ENCODE measurements at regions not wholly inside any gene's neighbourhood (a gene's known extent, or its start where the extent isn't known, plus 50 kb on each side); places are given as distances from the start of the nearest gene placed in this dataset.

DNA sequence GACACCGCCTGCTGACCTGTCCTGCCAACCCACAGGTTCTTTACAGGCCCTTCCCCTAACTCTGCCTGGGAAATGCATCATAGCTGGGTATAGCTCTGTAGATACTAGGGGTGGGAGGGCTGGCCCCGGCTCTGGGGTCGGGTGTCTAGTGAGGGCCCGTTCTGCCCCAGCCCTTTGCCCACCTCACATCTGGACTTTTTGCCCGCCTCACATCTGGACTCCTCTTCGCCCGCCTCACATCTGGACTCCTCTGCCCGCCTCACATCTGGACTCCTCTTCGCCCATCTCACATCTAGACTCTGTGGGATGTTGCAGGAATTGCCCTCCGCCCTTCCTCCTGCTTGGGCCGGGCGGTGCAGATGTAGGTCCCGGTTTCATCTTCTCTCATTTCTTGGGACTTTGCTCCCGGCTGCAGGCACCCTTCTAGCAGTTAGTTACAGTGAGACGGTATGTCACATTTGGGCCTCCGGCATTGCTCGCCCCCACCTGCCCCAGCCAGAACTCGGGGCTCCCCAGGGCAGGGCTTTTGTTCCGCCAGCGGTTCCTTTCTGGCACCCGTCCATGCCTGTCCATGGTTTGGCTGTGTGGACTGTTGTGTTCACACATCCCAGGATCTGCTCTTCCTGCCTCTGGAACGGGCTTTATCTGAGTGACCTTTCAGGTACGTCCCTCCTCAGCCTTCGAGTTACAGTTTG, 1153.7 kb downstream of the BRD1 start:
- Histone ChIP-seq H3K36me3 (ENCODE audit: insufficient read depth, low read length) (no peaks in the 10 kb centered on the region), H3K27ac (ENCODE audit: low read depth, low read length) (no peak overlapping the region), H3K4me1 (ENCODE audit: insufficient read depth, low read length) (no peaks in the 10 kb centered on the region), H3K9me3 (ENCODE audit: low read length) (no peaks in the 10 kb centered on the region), H3K27me3 (ENCODE audit: control insufficient read depth in 1 of 2, insufficient read depth in 2 of 2, low read length in 2 of 2) (peaks cover 0 to 6% of the 10 kb centered on the region in 2 donors), H3K4me3 (ENCODE audit: low read depth in 1 of 2, low read length in 2 of 2) (no peak overlapping the region), H3K9ac (ENCODE audit: low read length) (no peak overlapping the region)

DNA sequence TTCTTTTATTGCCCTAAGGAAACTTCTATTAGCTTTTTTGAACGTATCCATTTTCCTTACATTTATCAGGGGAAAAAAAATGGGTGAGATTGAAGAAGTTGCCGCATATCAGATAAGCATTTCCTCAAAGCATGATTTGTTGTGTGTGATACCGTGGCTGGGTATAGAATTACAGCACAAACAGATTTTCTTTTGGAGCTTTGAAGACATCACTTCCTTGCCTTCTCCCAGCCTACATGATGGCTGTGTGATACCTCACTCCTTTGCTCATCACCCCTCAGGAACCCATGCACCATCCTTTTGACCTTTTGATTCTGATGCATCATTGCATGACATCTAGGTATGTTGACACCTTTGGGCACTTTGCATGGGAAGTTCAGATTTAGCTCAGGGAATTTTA, 1155.3 kb downstream of the BRD1 start:
- Histone ChIP-seq H3K9me3 (ENCODE audit: low read length) (no peaks in the 10 kb centered on the region), H3K9ac (ENCODE audit: low read length) (no peak overlapping the region), H3K27ac (ENCODE audit: low read depth, low read length) (no peak overlapping the region), H3K36me3 (ENCODE audit: insufficient read depth, low read length) (no peaks in the 10 kb centered on the region), H3K4me3 (ENCODE audit: low read depth in 1 of 2, low read length in 2 of 2) (no peak overlapping the region), H3K27me3 (ENCODE audit: control insufficient read depth in 1 of 2, insufficient read depth in 2 of 2, low read length in 2 of 2) (peaks cover 0 to 6% of the 10 kb centered on the region in 2 donors), H3K4me1 (ENCODE audit: insufficient read depth, low read length) (no peaks in the 10 kb centered on the region)

DNA sequence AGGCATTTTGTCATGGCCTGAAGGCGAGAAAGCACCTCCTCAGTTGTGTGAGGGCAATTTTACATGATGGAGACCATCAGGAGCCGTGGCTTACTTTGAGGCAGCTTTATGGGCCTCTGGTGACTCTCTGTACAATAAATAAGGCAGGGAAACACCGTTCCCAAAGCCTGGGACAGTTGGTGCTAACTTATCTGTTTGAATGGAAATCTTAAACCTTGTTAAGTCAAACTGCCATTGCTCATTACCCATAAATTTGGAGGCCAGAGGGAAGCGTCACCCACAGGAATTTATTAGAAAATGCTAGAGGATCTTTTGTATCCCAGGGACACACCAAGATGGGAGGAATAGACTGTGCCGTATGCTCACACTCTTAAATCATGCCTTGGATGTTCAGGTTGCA, 1156.9 kb downstream of the BRD1 start:
- Histone ChIP-seq H3K27ac (ENCODE audit: low read depth, low read length) (no peak overlapping the region), H3K9ac (ENCODE audit: low read length) (no peak overlapping the region), H3K27me3 (ENCODE audit: control insufficient read depth in 1 of 2, insufficient read depth in 2 of 2, low read length in 2 of 2) (peaks cover 0 to 6% of the 10 kb centered on the region in 2 donors), H3K4me1 (ENCODE audit: insufficient read depth, low read length) (no peaks in the 10 kb centered on the region), H3K4me3 (ENCODE audit: low read depth in 1 of 2, low read length in 2 of 2) (no peak overlapping the region), H3K9me3 (ENCODE audit: low read length) (no peaks in the 10 kb centered on the region), H3K36me3 (ENCODE audit: insufficient read depth, low read length) (no peaks in the 10 kb centered on the region)

- Histone ChIP-seq H3K9me3 (ENCODE audit: low read length) (no peaks in the 10 kb centered on the region), H3K9ac (ENCODE audit: low read length) (no peak overlapping the region), H3K36me3 (ENCODE audit: insufficient read depth, low read length) (no peaks in the 10 kb centered on the region), H3K27me3 (ENCODE audit: control insufficient read depth in 1 of 2, insufficient read depth in 2 of 2, low read length in 2 of 2) (peaks cover 0 to 6% of the 10 kb centered on the region in 2 donors), H3K4me3 (ENCODE audit: low read depth in 1 of 2, low read length in 2 of 2) (no peak overlapping the region), H3K27ac (ENCODE audit: low read depth, low read length) (no peak overlapping the region), H3K4me1 (ENCODE audit: insufficient read depth, low read length) (no peaks in the 10 kb centered on the region)
Measured at GRCh38 chr22:48669986-48670716, 1157.5 kb downstream of the BRD1 start.

- H3K4me3 ChIP-seq (ENCODE audit: low read depth in 1 of 2, low read length in 2 of 2), result no peak overlapping the region
- H3K36me3 ChIP-seq (ENCODE audit: insufficient read depth, low read length), result no peaks in the 10 kb centered on the region
- no peak overlapping the region for H3K9ac ChIP-seq (ENCODE audit: low read length)
- H3K9me3 ChIP-seq (ENCODE audit: low read length), result no peaks in the 10 kb centered on the region
- peaks cover 0 to 6% of the 10 kb centered on the region in 2 donors for H3K27me3 ChIP-seq (ENCODE audit: control insufficient read depth in 1 of 2, insufficient read depth in 2 of 2, low read length in 2 of 2)
- no peak overlapping the region for H3K27ac ChIP-seq (ENCODE audit: low read depth, low read length)
- H3K4me1 ChIP-seq (ENCODE audit: insufficient read depth, low read length), result no peaks in the 10 kb centered on the region
Measured at GRCh38 chr22:48669226-48669625, 1158.4 kb downstream of the BRD1 start.

GRCh38 chr22:48667289-48667688, 1160.4 kb downstream of the BRD1 start:
- no peak overlapping the region for H3K9ac ChIP-seq (ENCODE audit: low read length)
- no peak overlapping the region for H3K27ac ChIP-seq (ENCODE audit: low read depth, low read length)
- H3K4me3 ChIP-seq (ENCODE audit: low read depth in 1 of 2, low read length in 2 of 2), result no peak overlapping the region
- peaks cover 0 to 6% of the 10 kb centered on the region in 2 donors for H3K27me3 ChIP-seq (ENCODE audit: control insufficient read depth in 1 of 2, insufficient read depth in 2 of 2, low read length in 2 of 2)
- H3K4me1 ChIP-seq (ENCODE audit: insufficient read depth, low read length), result no peaks in the 10 kb centered on the region
- no peaks in the 10 kb centered on the region for H3K9me3 ChIP-seq (ENCODE audit: low read length)
- no peaks in the 10 kb centered on the region for H3K36me3 ChIP-seq (ENCODE audit: insufficient read depth, low read length)

DNA sequence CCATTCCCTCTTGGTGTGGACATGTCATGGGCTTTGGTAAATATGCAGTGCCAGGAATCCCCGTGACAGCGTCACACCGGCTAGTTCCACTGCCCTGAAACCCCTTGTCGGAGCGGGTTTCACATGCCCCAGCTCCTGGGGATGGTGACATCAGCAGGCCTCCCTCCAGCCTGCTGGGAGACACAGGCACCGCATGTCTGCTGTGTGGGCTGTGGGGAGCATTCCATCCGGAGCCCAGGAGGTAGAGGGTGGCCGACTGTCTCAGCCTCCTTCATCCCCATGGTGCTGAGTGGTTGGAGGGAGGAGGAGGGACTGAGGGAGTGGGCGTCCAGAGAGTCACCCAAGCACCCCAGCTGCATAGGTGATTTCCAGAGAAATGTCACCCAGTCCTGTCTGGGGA, 1161.1 kb downstream of the BRD1 start:
- H3K36me3 ChIP-seq (ENCODE audit: insufficient read depth, low read length), result no peaks in the 10 kb centered on the region
- H3K9ac ChIP-seq (ENCODE audit: low read length), result no peak overlapping the region
- no peaks in the 10 kb centered on the region for H3K9me3 ChIP-seq (ENCODE audit: low read length)
- H3K27ac ChIP-seq (ENCODE audit: low read depth, low read length), result no peak overlapping the region
- peaks cover 0 to 6% of the 10 kb centered on the region in 2 donors for H3K27me3 ChIP-seq (ENCODE audit: control insufficient read depth in 1 of 2, insufficient read depth in 2 of 2, low read length in 2 of 2)
- H3K4me3 ChIP-seq (ENCODE audit: low read depth in 1 of 2, low read length in 2 of 2), result no peak overlapping the region
- no peaks in the 10 kb centered on the region for H3K4me1 ChIP-seq (ENCODE audit: insufficient read depth, low read length)

- Histone ChIP-seq H3K9ac (ENCODE audit: low read length) (no peak overlapping the region), H3K4me3 (ENCODE audit: low read depth in 1 of 2, low read length in 2 of 2) (no peak overlapping the region), H3K4me1 (ENCODE audit: insufficient read depth, low read length) (no peaks in the 10 kb centered on the region), H3K9me3 (ENCODE audit: low read length) (no peaks in the 10 kb centered on the region), H3K36me3 (ENCODE audit: insufficient read depth, low read length) (no peaks in the 10 kb centered on the region), H3K27ac (ENCODE audit: low read depth, low read length) (no peak overlapping the region), H3K27me3 (ENCODE audit: control insufficient read depth in 1 of 2, insufficient read depth in 2 of 2, low read length in 2 of 2) (peaks cover 0 to 6% of the 10 kb centered on the region in 2 donors)
Measured at GRCh38 chr22:48665311-48665995, 1162.2 kb downstream of the BRD1 start.

- Histone ChIP-seq H3K36me3 (ENCODE audit: insufficient read depth, low read length) (no peaks in the 10 kb centered on the region), H3K27me3 (ENCODE audit: control insufficient read depth in 1 of 2, insufficient read depth in 2 of 2, low read length in 2 of 2) (peaks cover 0 to 4% of the 10 kb centered on the region in 2 donors), H3K4me3 (ENCODE audit: low read depth in 1 of 2, low read length in 2 of 2) (no peak overlapping the region), H3K9ac (ENCODE audit: low read length) (no peak overlapping the region), H3K9me3 (ENCODE audit: low read length) (no peaks in the 10 kb centered on the region), H3K27ac (ENCODE audit: low read depth, low read length) (no peak overlapping the region), H3K4me1 (ENCODE audit: insufficient read depth, low read length) (no peaks in the 10 kb centered on the region)
Measured at GRCh38 chr22:48664586-48664985, 1163.1 kb downstream of the BRD1 start.

DNA sequence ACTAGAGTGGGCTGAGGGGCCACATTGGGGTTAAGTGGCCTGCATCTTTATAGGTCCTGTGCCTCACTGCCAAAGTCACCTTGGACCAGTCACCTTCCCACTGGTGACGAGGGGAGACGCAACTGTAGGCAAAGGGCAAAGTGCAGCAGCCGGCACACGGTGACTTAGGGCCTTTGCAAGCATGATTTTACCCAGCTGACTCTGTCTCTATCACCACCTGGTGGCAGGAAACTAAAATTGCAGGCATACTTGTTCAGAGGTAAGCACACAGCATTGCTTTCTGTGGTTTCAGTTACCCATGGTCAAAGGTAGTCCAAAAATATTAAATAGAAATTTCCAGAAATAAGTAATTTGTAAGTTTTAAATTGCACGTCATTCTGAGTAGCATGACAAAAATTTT, 1164.4 kb downstream of the BRD1 start:
- H3K36me3 ChIP-seq (ENCODE audit: insufficient read depth, low read length), result no peaks in the 10 kb centered on the region
- no peaks in the 10 kb centered on the region for H3K4me1 ChIP-seq (ENCODE audit: insufficient read depth, low read length)
- no peak overlapping the region for H3K4me3 ChIP-seq (ENCODE audit: low read depth in 1 of 2, low read length in 2 of 2)
- no peak overlapping the region for H3K27ac ChIP-seq (ENCODE audit: low read depth, low read length)
- H3K9ac ChIP-seq (ENCODE audit: low read length), result no peak overlapping the region
- H3K27me3 ChIP-seq (ENCODE audit: control insufficient read depth in 1 of 2, insufficient read depth in 2 of 2, low read length in 2 of 2), result no peaks in the 10 kb centered on the region
- H3K9me3 ChIP-seq (ENCODE audit: low read length), result no peaks in the 10 kb centered on the region

DNA sequence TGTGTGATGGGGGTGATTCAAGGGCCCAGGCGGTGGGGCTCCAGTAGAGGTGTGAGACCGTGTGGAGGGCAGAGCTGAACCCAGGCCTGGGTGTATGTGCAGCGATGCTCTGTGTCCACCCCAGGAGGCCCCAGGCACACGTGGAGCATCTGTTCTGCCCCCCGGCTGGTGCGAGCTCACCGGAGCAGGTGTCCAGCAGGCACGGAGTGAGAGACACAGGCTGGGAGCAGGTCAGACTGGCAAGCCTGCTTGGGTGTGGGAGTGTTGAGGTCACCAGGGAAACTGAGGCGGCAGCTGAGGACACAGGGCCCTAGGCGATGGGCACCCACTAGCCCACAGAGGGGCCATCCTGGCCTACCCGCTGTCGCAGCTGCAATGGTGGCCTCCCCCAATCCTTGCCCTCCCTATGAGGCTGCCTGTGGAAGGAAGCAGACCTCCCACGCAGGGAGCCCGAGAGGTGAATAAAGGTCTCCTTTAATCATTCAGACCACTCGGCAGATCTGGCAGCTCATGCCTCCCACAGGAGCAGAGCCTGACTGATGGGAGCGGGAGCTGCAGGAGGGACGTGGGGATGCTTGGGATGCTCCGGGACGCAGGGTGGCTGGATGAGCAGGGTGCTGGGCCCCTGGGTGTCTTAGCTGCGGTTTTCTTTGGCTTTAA, 1165.1 kb downstream of the BRD1 start:
- H3K9me3 ChIP-seq (ENCODE audit: low read length), result no peaks in the 10 kb centered on the region
- no peaks in the 10 kb centered on the region for H3K27me3 ChIP-seq (ENCODE audit: control insufficient read depth in 1 of 2, insufficient read depth in 2 of 2, low read length in 2 of 2)
- no peak overlapping the region for H3K27ac ChIP-seq (ENCODE audit: low read depth, low read length)
- H3K9ac ChIP-seq (ENCODE audit: low read length), result no peak overlapping the region
- no peak overlapping the region for H3K4me3 ChIP-seq (ENCODE audit: low read depth in 1 of 2, low read length in 2 of 2)
- H3K4me1 ChIP-seq (ENCODE audit: insufficient read depth, low read length), result no peaks in the 10 kb centered on the region
- no peaks in the 10 kb centered on the region for H3K36me3 ChIP-seq (ENCODE audit: insufficient read depth, low read length)
